HepG2 (cell line): ENCODE measurements at regions not wholly inside any gene's neighbourhood (a gene's known extent, or its start where the extent isn't known, plus 50 kb on each side); places are given as distances from the start of the nearest gene placed in this dataset.

Source experiments
- ATAC-seq: fragments of 200-7000 bp; cut with Tn5 transposase; 3 replicates; pipeline ENCODE4 v1.9.1; 2020; ENCODE audit warnings: mild to moderate bottlenecking, moderate library complexity
- BruUV-seq: library from RNA; stranded (reverse); fragments of 400-500 nt; replicated peaks from 2 replicates; lab custom pipeline; 2021; lab: Mats Ljungman, UMichigan
- CTCF ChIA-PET: fragments of 300-600 bp; formaldehyde crosslinking; extraction: SDS; loops from one replicate; lab custom pipeline; 2021; ENCODE audit warnings: low total read pairs, inconsistent platforms, low intra/inter-chr PET ratio; lab: Yijun Ruan, JAX
- POLR2A ChIA-PET: fragments of 350-600 bp; sonication (Branson Sonifier 250); formaldehyde crosslinking; loops from one replicate; lab custom pipeline; 2020; ENCODE audit warnings: antibody characterized with exemption, inconsistent platforms; lab: Yijun Ruan, JAX
- DNase-seq: peaks from one replicate; pipeline ENCODE4 v3.0.0-alpha.2; 2015; ENCODE audit warnings: low spot score
- FAIRE-seq: peaks from 3 replicates; lab custom pipeline; 2011; peaks lifted over from hg19 to GRCh38; lab: Jason Lieb, UNC
- H2AFZ ChIP-seq: one replicate; pipeline ENCODE4 v1.6.1; 2011; ENCODE audit warnings: low read length, inconsistent platforms
- H3K27ac ChIP-seq: fragments of 300-600 bp; 3 replicates; pipeline ENCODE4 v1.8.0; 2011; ENCODE audit warnings: mixed run types, mild to moderate bottlenecking, mixed read lengths, low read length, inconsistent platforms; ENCODE audit not compliant: insufficient read depth; ENCODE audit errors: extremely low read length
- H3K27me3 ChIP-seq, 2 experiments: fragments of 200-600 bp in 1 of 2; 2 replicates in 1 of 2; 3 replicates in 1 of 2; pipeline versions ENCODE4 v1.6.0 to v1.8.0; 2011; ENCODE audit warnings: low read length in 2 of 2, mild to moderate bottlenecking in 2 of 2, moderate library complexity in 2 of 2, inconsistent platforms in 1 of 2; ENCODE audit not compliant: insufficient read depth in 2 of 2, control insufficient read depth in 1 of 2
- H3K36me3 ChIP-seq, 2 experiments: fragments of 200-600 bp in 1 of 2; replicated peaks in 1 of 2; 2 replicates in 1 of 2; 3 replicates in 1 of 2; pipeline versions ENCODE4 v1.5.1 to v1.8.0; 2011; ENCODE audit warnings: low read length in 2 of 2, inconsistent platforms in 1 of 2; ENCODE audit not compliant: insufficient read depth in 2 of 2, control insufficient read depth in 1 of 2
- H3K4me1 ChIP-seq: 2 replicates; pipeline ENCODE4 v1.5.1; 2012; ENCODE audit warnings: low read length, inconsistent platforms; ENCODE audit not compliant: insufficient read depth
- H3K4me2 ChIP-seq: 2 replicates; pipeline ENCODE4 v1.6.0; 2011; ENCODE audit warnings: low read depth, low read length, inconsistent platforms
- H3K4me3 ChIP-seq, 3 experiments: fragments of 200-600 bp in 1 of 3; sonication (generic), shearing (Covaris generic) in 1 of 3; replicated peaks in 1 of 3; 2 replicates each; pipeline ENCODE4 v1.5.1; 2011 to 2016; ENCODE audit warnings: low read length in 3 of 3, inconsistent platforms in 2 of 3, low read depth in 2 of 3, mild to moderate bottlenecking in 2 of 3, control low read depth in 1 of 3, mixed read lengths in 1 of 3; ENCODE audit not compliant: insufficient read depth in 1 of 3
- H3K79me2 ChIP-seq: one replicate; pipeline ENCODE4 v1.6.1; 2011; ENCODE audit warnings: low read length, inconsistent platforms; ENCODE audit not compliant: insufficient read depth
- H3K9ac ChIP-seq: 2 replicates; pipeline ENCODE4 v1.6.0; 2011; ENCODE audit warnings: mild to moderate bottlenecking, low read depth, low read length, inconsistent platforms; ENCODE audit not compliant: insufficient read depth
- H3K9me3 ChIP-seq: 2 replicates; pipeline ENCODE4 v1.5.1; 2012; ENCODE audit warnings: mild to moderate bottlenecking, low read length
- H4K20me1 ChIP-seq: 2 replicates; pipeline ENCODE4 v1.6.0; 2011; ENCODE audit warnings: inconsistent platforms, mild to moderate bottlenecking, low read length, moderate library complexity; ENCODE audit not compliant: insufficient read depth
- CBFB ChIP-seq: sonication (generic); formaldehyde crosslinking; IDR thresholded peaks from 2 replicates; pipeline ENCODE4 v1.4.0; 2020; ENCODE audit warnings: missing genetic modification reagents
- DDIT3 ChIP-seq: sonication (generic); formaldehyde crosslinking; IDR thresholded peaks from 2 replicates; pipeline ENCODE4 v1.4.0; 2020; ENCODE audit warnings: mild to moderate bottlenecking, missing genetic modification reagents
- DNMT1 ChIP-seq: sonication (generic); formaldehyde crosslinking; IDR thresholded peaks from 2 replicates; pipeline ENCODE4 v1.5.1; 2020; ENCODE audit warnings: mild to moderate bottlenecking, missing genetic modification reagents
- HOMEZ ChIP-seq: IDR thresholded peaks from 2 replicates; pipeline ENCODE4 v1.6.1; 2016; ENCODE audit warnings: low read depth
- MAX ChIP-seq: IDR thresholded peaks from 2 replicates; pipeline ENCODE4 v1.6.1; 2012; ENCODE audit warnings: inconsistent platforms
- MED8 ChIP-seq: sonication (generic); formaldehyde crosslinking; IDR thresholded peaks from 2 replicates; pipeline ENCODE4 v1.8.1; 2023; ENCODE audit warnings: mild to moderate bottlenecking, missing genetic modification reagents; ENCODE audit not compliant: insufficient replicate concordance
- MLLT10 ChIP-seq: sonication (generic); formaldehyde crosslinking; IDR thresholded peaks from 2 replicates; pipeline ENCODE4 v1.4.0; 2020; ENCODE audit warnings: missing genetic modification reagents
- POLR2A ChIP-seq, 2 experiments: IDR thresholded peaks; 2 replicates each; pipeline ENCODE4 v1.6.1; 2011; ENCODE audit warnings: low read depth in 2 of 2, low read length in 2 of 2, mild to moderate bottlenecking in 1 of 2, moderate library complexity in 1 of 2; ENCODE audit not compliant: insufficient read depth in 1 of 2
- ZBTB20 ChIP-seq: sonication (generic); formaldehyde crosslinking; IDR thresholded peaks from 2 replicates; pipeline ENCODE4 v1.8.1; 2023; ENCODE audit warnings: missing genetic modification reagents, low read depth, mild to moderate bottlenecking, borderline replicate concordance
- ZBTB33 ChIP-seq: sonication (generic); formaldehyde crosslinking; IDR thresholded peaks from 2 replicates; pipeline ENCODE4 v1.4.0; 2020; ENCODE audit warnings: missing genetic modification reagents
- ZNF234 ChIP-seq: sonication (generic); formaldehyde crosslinking; conservative IDR thresholded peaks from 2 replicates; pipeline ENCODE4 v1.5.1; 2020; ENCODE audit warnings: mild to moderate bottlenecking, missing genetic modification reagents
- ZNF354B ChIP-seq: sonication (generic); formaldehyde crosslinking; IDR thresholded peaks from 2 replicates; pipeline ENCODE4 v1.8.0; 2022; ENCODE audit warnings: mild to moderate bottlenecking, missing genetic modification reagents
- ZNF484 ChIP-seq: sonication (generic); formaldehyde crosslinking; IDR thresholded peaks from 2 replicates; pipeline ENCODE4 v1.5.1; 2020; ENCODE audit warnings: mild to moderate bottlenecking, low read depth, missing genetic modification reagents, borderline replicate concordance
- ZNF562 ChIP-seq: sonication (generic); formaldehyde crosslinking; IDR thresholded peaks from 2 replicates; pipeline ENCODE4 v1.8.0; 2022; ENCODE audit warnings: missing genetic modification reagents, borderline replicate concordance
- WGBS: methylation state at CpG from one replicate; pipeline ENCODE4 v1.1.6; 2017; ENCODE audit warnings: low lambda C conversion rate; 5-methylcytosine and 5-hydroxymethylcytosine counted together
- in situ Hi-C: cut with HindIII; loops from 2 replicates; pipeline ENCODE4 v1.10.0; 2017; ENCODE audit warnings: low pct_unique_long_range_greater_than_20kb; ENCODE audit not compliant: extremely low pct_ligation_motif_present
- intact Hi-C: fragments of 100-400 bp; cut with micrococcal nuclease; formaldehyde crosslinking; loops from one replicate; pipeline ENCODE4 v1.10.0; 2022; ENCODE audit not compliant: unreplicated experiment

GRCh38 chr3:106056931-106057330, 188.1 kb upstream of the CBLB start (continued):
- no peak for TF ChIP-seq HOMEZ

GRCh38 chr3:106058475-106058874, 189.7 kb upstream of the CBLB start:
- POLR2A ChIA-PET = no interaction called here
- DNase-seq (no peak), ATAC-seq (no peak), FAIRE-seq (no peak)
- CTCF ChIA-PET = no interaction called here
- no peak for TF ChIP-seq ZBTB33 (CRISPR knock-in tag)
- no peak for TF ChIP-seq CBFB
- TF ChIP-seq MED8 (CRISPR knock-in tag) = no peak
- TF ChIP-seq ZBTB20 (CRISPR knock-in tag) = no peak
- no peak for TF ChIP-seq ZNF484 (CRISPR knock-in tag)
- TF ChIP-seq DDIT3 (CRISPR knock-in tag) = no peak
- no peak for TF ChIP-seq MAX
- TF ChIP-seq POLR2A (IDR thresholded peaks at IDR 0.05; ENCODE audit: insufficient read depth in 1 of 2, low read depth in 2 of 2, low read length in 2 of 2) = no peak
- TF ChIP-seq MLLT10 (CRISPR knock-in tag) = no peak
- TF ChIP-seq DNMT1 (CRISPR knock-in tag) = no peak
- no peak for TF ChIP-seq ZNF354B (CRISPR knock-in tag)
- TF ChIP-seq ZNF234 (CRISPR knock-in tag) = no peak
- no peak for TF ChIP-seq ZNF562 (CRISPR knock-in tag)
- Histone ChIP-seq H3K27me3 (no peaks in the 10 kb centered on the region), H2AFZ (no peak overlapping the region), H3K4me2 (no peak overlapping the region), H3K9ac (no peak overlapping the region), H3K36me3 (no peaks in the 10 kb centered on the region), H3K79me2 (no peaks in the 10 kb centered on the region), H3K9me3 (no peaks in the 10 kb centered on the region), H3K4me1 (no peaks in the 10 kb centered on the region), H4K20me1 (no peaks in the 10 kb centered on the region), H3K4me3 (no peak overlapping the region), H3K27ac (no peak overlapping the region)
- in situ Hi-C loops = no loop called here
- WGBS = 4% methylated on average over 2 of the region's 2 CpGs
- intact Hi-C loops = no loop called here
- no TSS peak for BruUV-seq
